Mesenchymal stem cell (in vitro differentiated cells and primary cell): ENCODE measurements at regions not wholly inside any gene's neighbourhood (a gene's known extent, or its start where the extent isn't known, plus 50 kb on each side); places are given as distances from the start of the nearest gene placed in this dataset.

ENCODE experiments used
- DNase-seq: peaks from one replicate; pipeline ENCODE4 v3.0.0-alpha.2; 2013
- H2AFZ ChIP-seq: one replicate; pipeline ENCODE4 v1.6.1; 2013; ENCODE audit warnings: low read depth, mild to moderate bottlenecking, control low read depth, inconsistent platforms, low read length, moderate library complexity
- H2AK5ac ChIP-seq: 2 replicates; pipeline ENCODE4 v1.6.1; 2013; ENCODE audit warnings: low read length, moderate library complexity, mild to moderate bottlenecking, inconsistent platforms; ENCODE audit not compliant: severe bottlenecking
- H2BK120ac ChIP-seq: one replicate; pipeline ENCODE4 v1.6.1; 2013; ENCODE audit warnings: low read depth, mild to moderate bottlenecking, inconsistent platforms, low read length, moderate library complexity
- H2BK12ac ChIP-seq, 2 experiments: one replicate each; pipeline ENCODE4 v1.6.1; 2013; ENCODE audit warnings: inconsistent platforms in 2 of 2, low read length in 2 of 2, mild to moderate bottlenecking in 2 of 2, moderate library complexity in 2 of 2, control low read depth in 1 of 2
- H2BK15ac ChIP-seq: one replicate; pipeline ENCODE4 v1.6.1; 2013; ENCODE audit warnings: mild to moderate bottlenecking, low read depth, inconsistent platforms; ENCODE audit not compliant: poor library complexity, severe bottlenecking
- H2BK5ac ChIP-seq: 2 replicates; pipeline ENCODE4 v1.6.1; 2013; ENCODE audit warnings: low read depth, mild to moderate bottlenecking, low read length, control low read depth, inconsistent platforms; ENCODE audit not compliant: poor library complexity, severe bottlenecking
- H3K14ac ChIP-seq, 2 experiments: one replicate each; pipeline ENCODE4 v1.6.1; 2013; ENCODE audit warnings: inconsistent platforms in 2 of 2, low read length in 2 of 2, control low read depth in 1 of 2, mild to moderate bottlenecking in 1 of 2, moderate library complexity in 1 of 2
- H3K18ac ChIP-seq, 2 experiments: one replicate each; pipeline ENCODE4 v1.6.1; 2013; ENCODE audit warnings: inconsistent platforms in 2 of 2, low read length in 2 of 2, control low read depth in 1 of 2, low read depth in 1 of 2, mild to moderate bottlenecking in 1 of 2
- H3K23ac ChIP-seq, 2 experiments: one replicate each; pipeline ENCODE4 v1.6.1; 2013; ENCODE audit warnings: inconsistent platforms in 2 of 2, low read length in 2 of 2, mild to moderate bottlenecking in 2 of 2, moderate library complexity in 2 of 2, control low read depth in 1 of 2
- H3K27ac ChIP-seq: 2 replicates; pipeline ENCODE4 v1.5.1; 2013; ENCODE audit warnings: mild to moderate bottlenecking, moderate library complexity, low read length, control low read depth, inconsistent platforms; ENCODE audit not compliant: poor library complexity, severe bottlenecking
- H3K27me3 ChIP-seq, 2 experiments: 2 replicates each; pipeline versions ENCODE4 v1.6.1 to v1.7.0; 2013; ENCODE audit warnings: low read length in 2 of 2, mild to moderate bottlenecking in 2 of 2, moderate library complexity in 2 of 2, control low read depth in 1 of 2, inconsistent platforms in 1 of 2; ENCODE audit not compliant: control insufficient read depth in 1 of 2, insufficient read depth in 1 of 2
- H3K36me3 ChIP-seq, 2 experiments: 2 replicates each; pipeline versions ENCODE4 v1.6.1 to v1.7.0; 2013; ENCODE audit warnings: low read length in 2 of 2, control low read depth in 1 of 2, inconsistent platforms in 1 of 2, low read depth in 1 of 2, mild to moderate bottlenecking in 1 of 2; ENCODE audit not compliant: insufficient read depth in 2 of 2, control insufficient read depth in 1 of 2
- H3K4ac ChIP-seq, 2 experiments: one replicate each; pipeline ENCODE4 v1.6.1; 2013; ENCODE audit warnings: inconsistent platforms in 2 of 2, low read length in 2 of 2, mild to moderate bottlenecking in 2 of 2, moderate library complexity in 2 of 2, control low read depth in 1 of 2, low read depth in 1 of 2
- H3K4me1 ChIP-seq: 2 replicates; pipeline ENCODE4 v1.6.1; 2013; ENCODE audit warnings: low read depth, low read length, control low read depth; ENCODE audit not compliant: control insufficient read depth, insufficient read depth
- H3K4me2 ChIP-seq: 2 replicates; pipeline ENCODE4 v1.6.1; 2013; ENCODE audit warnings: low read length, mild to moderate bottlenecking, inconsistent platforms; ENCODE audit not compliant: poor library complexity, severe bottlenecking
- H3K4me3 ChIP-seq, 2 experiments: 2 replicates each; pipeline versions ENCODE4 v1.5.1 to v1.7.0; 2013; ENCODE audit warnings: low read length in 2 of 2, mild to moderate bottlenecking in 2 of 2, control low read depth in 1 of 2, low read depth in 1 of 2; ENCODE audit not compliant: insufficient read depth in 1 of 2
- H3K79me1 ChIP-seq: replicated peaks from 2 replicates; pipeline ENCODE4 v1.6.1; 2013; ENCODE audit warnings: mild to moderate bottlenecking, control low read depth, low read length, inconsistent platforms; ENCODE audit not compliant: poor library complexity, severe bottlenecking
- H3K9ac ChIP-seq: 2 replicates; pipeline ENCODE4 v1.7.0; 2013; ENCODE audit warnings: mild to moderate bottlenecking, low read length, moderate library complexity
- H3K9me3 ChIP-seq: 2 replicates; pipeline ENCODE4 v1.7.0; 2013; ENCODE audit warnings: mild to moderate bottlenecking, low read length; ENCODE audit not compliant: control insufficient read depth
- H4K8ac ChIP-seq: one replicate; pipeline ENCODE4 v1.6.1; 2013; ENCODE audit warnings: inconsistent platforms, mild to moderate bottlenecking, low read length, moderate library complexity
- H4K91ac ChIP-seq: one replicate; pipeline ENCODE4 v1.6.1; 2013; ENCODE audit warnings: mild to moderate bottlenecking, low read length, inconsistent platforms
- WGBS: methylation state at CpG from one replicate; pipeline ENCODE4 v1.1.7; 2013; ENCODE audit warnings: mixed read lengths; 5-methylcytosine and 5-hydroxymethylcytosine counted together

DNA sequence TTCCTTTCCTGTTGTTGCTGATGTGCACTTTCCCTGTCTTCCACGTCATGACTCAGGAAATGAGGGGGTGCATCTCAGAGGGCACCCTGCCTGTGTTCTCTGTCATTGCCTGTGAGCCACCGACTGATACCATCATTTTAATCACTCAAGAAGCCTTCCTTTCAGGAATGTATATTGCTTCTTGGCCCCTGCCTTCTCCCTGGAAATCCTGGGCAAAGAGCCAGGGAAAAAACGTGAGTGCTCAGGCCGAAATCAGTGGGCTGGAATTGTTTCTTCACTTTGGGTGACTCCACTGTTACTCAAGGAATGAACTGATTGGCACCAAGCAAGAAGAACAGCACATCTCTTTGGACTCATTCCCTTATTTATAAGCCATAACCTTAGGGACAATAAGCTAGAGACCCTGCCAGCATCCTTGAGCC is 126.1 kb downstream of the SNX18 start:
- Histone ChIP-seq H3K79me1 (no peaks in the 10 kb centered on the region), H4K8ac (no peak overlapping the region), H3K9ac (peak overlapping the region; percentile 18), H3K4ac (no peak overlapping the region), H3K18ac (no peak overlapping the region), H3K27ac (no peak overlapping the region), H4K91ac (no peak overlapping the region), H3K4me1 (peaks cover 8% of the 10 kb centered on the region), H3K36me3 (no peaks in the 10 kb centered on the region), H3K27me3 (no peaks in the 10 kb centered on the region), H3K4me3 (no peak overlapping the region), H2BK15ac (no peak overlapping the region), H3K9me3 (no peaks in the 10 kb centered on the region), H3K23ac (no peak overlapping the region), H2BK120ac (no peak overlapping the region), H2AK5ac (no peak overlapping the region), H3K14ac (no peak overlapping the region), H3K4me2 (no peak overlapping the region), H2BK5ac (no peak overlapping the region), H2BK12ac (no peak overlapping the region), H2AFZ (no peak overlapping the region)
- whole genome bisulfite sequencing: 35% methylated on average over 4 of the region's 4 CpGs
- peak; percentile 52 for DNase-seq

DNA sequence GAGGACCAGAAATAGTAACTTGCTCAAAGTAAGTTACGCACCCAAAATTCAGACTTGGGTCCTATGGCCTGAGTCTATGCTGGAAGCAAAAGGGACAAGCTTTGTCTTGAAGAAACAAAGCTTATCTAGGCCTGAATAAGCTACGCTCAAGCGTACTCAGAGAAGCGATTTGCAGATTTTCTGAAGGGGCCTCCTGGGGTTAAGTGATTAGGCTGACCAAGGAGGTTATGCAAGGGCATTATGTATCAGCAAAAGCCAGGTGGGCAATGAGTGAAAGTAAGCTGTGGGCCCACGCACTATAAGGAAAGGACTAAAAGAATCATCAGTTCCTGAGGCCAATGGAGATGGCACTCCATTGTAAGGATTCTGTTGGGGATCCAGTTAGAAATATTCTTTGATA is 122.1 kb downstream of the SNX18 start:
- WGBS: 85% methylated on average over 5 of the region's 5 CpGs
- H3K9me3 ChIP-seq: no peaks in the 10 kb centered on the region

DNA sequence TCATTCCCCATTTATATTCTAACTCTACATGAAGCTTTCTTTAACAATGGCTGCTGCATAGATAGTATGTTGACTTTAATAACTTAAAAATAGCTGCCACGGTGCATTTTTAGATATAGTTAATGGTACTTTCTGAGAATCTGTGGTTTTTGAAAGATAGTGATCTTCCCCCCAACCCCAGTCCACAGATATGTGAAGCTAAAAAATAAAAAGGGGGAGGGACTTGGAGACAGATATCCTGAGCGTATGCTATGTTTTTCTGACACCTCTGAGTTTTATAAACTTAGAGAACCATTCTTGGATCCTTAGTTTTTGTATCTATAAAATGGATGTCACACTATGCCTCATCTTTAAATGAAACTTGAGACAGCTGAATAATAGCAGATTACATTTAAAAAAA is 120.5 kb downstream of the SNX18 start:
- Histone ChIP-seq H3K4me2 (no peak overlapping the region), H3K4me3 (no peak overlapping the region), H2BK15ac (no peak overlapping the region), H3K27ac (no peak overlapping the region), H3K9ac (no peak overlapping the region), H3K4me1 (no peaks in the 10 kb centered on the region), H3K36me3 (no peaks in the 10 kb centered on the region), H3K18ac (no peak overlapping the region), H3K27me3 (no peaks in the 10 kb centered on the region), H2BK12ac (no peak overlapping the region), H2AFZ (no peak overlapping the region), H3K4ac (no peak overlapping the region), H3K23ac (no peak overlapping the region), H4K91ac (no peak overlapping the region), H3K79me1 (no peaks in the 10 kb centered on the region), H2BK5ac (no peak overlapping the region), H3K14ac (no peak overlapping the region), H2BK120ac (no peak overlapping the region), H2AK5ac (no peak overlapping the region), H3K9me3 (no peaks in the 10 kb centered on the region), H4K8ac (no peak overlapping the region)
- DNase-seq: no peak
- no CpG with 5 or more reads among the region's 2 CpGs for WGBS

More for the DNA sequence above, 122.1 kb downstream of the SNX18 start:
- Histone ChIP-seq H4K91ac (no peak overlapping the region), H3K14ac (no peak overlapping the region), H3K23ac (no peak overlapping the region), H2BK120ac (no peak overlapping the region), H3K79me1 (no peaks in the 10 kb centered on the region), H3K18ac (no peak overlapping the region), H3K36me3 (no peaks in the 10 kb centered on the region), H2BK15ac (no peak overlapping the region), H3K4me3 (no peak overlapping the region), H3K4me1 (peaks cover 3% of the 10 kb centered on the region), H3K27ac (no peak overlapping the region), H2AFZ (no peak overlapping the region), H3K4me2 (no peak overlapping the region), H2BK12ac (no peak overlapping the region), H2BK5ac (no peak overlapping the region), H3K9ac (no peak overlapping the region), H2AK5ac (no peak overlapping the region), H3K4ac (no peak overlapping the region), H3K27me3 (no peaks in the 10 kb centered on the region), H4K8ac (no peak overlapping the region)
- no peak for DNase-seq

DNA sequence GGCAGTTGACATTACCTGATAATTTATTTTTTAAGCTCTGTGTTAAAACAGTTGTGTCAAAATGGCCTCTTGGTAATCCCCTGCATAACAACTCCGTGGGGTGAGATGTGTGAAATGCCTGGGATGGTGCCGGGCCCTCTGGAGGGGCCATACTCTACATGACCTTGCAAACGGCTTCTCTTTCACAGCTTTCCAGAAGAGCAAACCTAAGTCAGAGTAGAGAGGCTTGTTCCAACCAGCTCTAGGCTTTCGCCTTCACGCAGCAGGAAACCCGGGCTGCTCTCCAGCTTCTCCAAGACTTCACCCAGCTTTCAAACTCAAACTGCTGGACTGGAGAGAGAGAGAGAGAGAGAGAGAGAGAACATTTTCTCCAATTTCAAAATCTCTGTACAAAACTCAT is 120.1 kb downstream of the SNX18 start:
- Histone ChIP-seq H2BK5ac (no peak overlapping the region), H3K18ac (no peak overlapping the region), H4K8ac (no peak overlapping the region), H2AK5ac (no peak overlapping the region), H2AFZ (no peak overlapping the region), H4K91ac (no peak overlapping the region), H3K27me3 (no peaks in the 10 kb centered on the region), H3K4me3 (no peak overlapping the region), H3K36me3 (no peaks in the 10 kb centered on the region), H3K4ac (no peak overlapping the region), H3K79me1 (no peaks in the 10 kb centered on the region), H2BK120ac (peak overlapping the region; percentile 19), H3K4me1 (no peaks in the 10 kb centered on the region), H3K4me2 (no peak overlapping the region), H2BK12ac (no peak overlapping the region), H3K27ac (no peak overlapping the region), H3K9me3 (no peaks in the 10 kb centered on the region), H3K9ac (no peak overlapping the region), H2BK15ac (no peak overlapping the region), H3K23ac (no peak overlapping the region), H3K14ac (no peak overlapping the region)
- no peak for DNase-seq
- WGBS: 65% methylated on average over 5 of the region's 6 CpGs
